Brain microvascular endothelial cell (primary cell): ENCODE measurements at regions not wholly inside any gene's neighbourhood (a gene's known extent, or its start where the extent isn't known, plus 50 kb on each side); places are given as distances from the start of the nearest gene placed in this dataset.

ENCODE experiments used
- DNase-seq: peaks from one replicate; pipeline ENCODE4 v3.0.0-alpha.2; 2020
- H3K27ac ChIP-seq: fragments of 250-450 bp; sonication (Bioruptor Pico); 2 replicates; pipeline ENCODE4 v1.5.1; 2020; ENCODE audit warnings: mild to moderate bottlenecking, moderate library complexity
- H3K27me3 ChIP-seq: fragments of 250-450 bp; sonication (Bioruptor Pico); replicated peaks from 2 replicates; pipeline ENCODE4 v1.5.1; 2020; ENCODE audit warnings: mild to moderate bottlenecking
- H3K36me3 ChIP-seq: fragments of 250-450 bp; sonication (Bioruptor Pico); replicated peaks from 2 replicates; pipeline ENCODE4 v1.5.1; 2020; ENCODE audit warnings: mild to moderate bottlenecking
- H3K4me3 ChIP-seq: 2 replicates; pipeline ENCODE4 v1.5.1; 2011; ENCODE audit warnings: low read depth, mild to moderate bottlenecking, control low read depth, low read length, moderate library complexity
- CTCF ChIP-seq: IDR thresholded peaks from 2 replicates; pipeline ENCODE4 v1.5.1; 2011; ENCODE audit warnings: low read depth, mild to moderate bottlenecking, moderate library complexity, low read length, control low read depth, inconsistent platforms; ENCODE audit errors: missing control alignments
- in situ Hi-C: cut with HindIII; loops from 2 replicates; pipeline ENCODE4 v1.10.0; 2017; ENCODE audit warnings: low sequenced_read_pairs, low pct_ligation_motif_present

GRCh38 chr4:121477480-121477879 lies 96.7 kb upstream of the QRFPR start:
- Histone ChIP-seq H3K36me3 (no peaks in the 10 kb centered on the region), H3K27me3 (no peaks in the 10 kb centered on the region), H3K27ac (no peak overlapping the region), H3K4me3 (no peak overlapping the region)
- no peak for DNase-seq
- in situ Hi-C loops, result no loop called here
- no peak for TF ChIP-seq CTCF

DNA sequence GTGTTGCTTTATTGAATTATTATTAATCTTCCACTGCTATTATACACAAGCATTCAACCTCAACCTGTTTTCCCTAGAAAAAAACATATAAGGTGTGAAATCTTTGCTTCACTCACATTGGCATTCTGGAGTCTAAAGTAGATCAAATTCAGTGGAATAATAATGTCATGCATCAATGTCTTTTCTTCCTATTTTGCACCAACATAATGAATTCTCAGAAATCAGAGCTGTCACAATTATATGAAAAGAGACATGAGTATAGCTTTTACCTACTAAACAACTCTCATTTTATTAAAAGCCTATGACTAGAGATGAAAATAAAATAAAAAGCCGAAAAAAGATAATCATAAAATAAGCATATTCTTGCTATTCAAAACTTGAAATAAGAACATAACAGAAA lies 96.3 kb upstream of the QRFPR start:
- no peak for DNase-seq
- Histone ChIP-seq H3K36me3 (no peaks in the 10 kb centered on the region), H3K4me3 (no peak overlapping the region), H3K27ac (no peak overlapping the region), H3K27me3 (no peaks in the 10 kb centered on the region)
- in situ Hi-C loops, result no loop called here
- no peak for TF ChIP-seq CTCF

- Histone ChIP-seq H3K27ac (no peak overlapping the region), H3K27me3 (no peaks in the 10 kb centered on the region), H3K4me3 (no peak overlapping the region), H3K36me3 (no peaks in the 10 kb centered on the region)
- in situ Hi-C loops, result no loop called here
- TF ChIP-seq CTCF, result no peak
- no peak for DNase-seq
Measured at GRCh38 chr4:121472937-121473721, 92.3 kb upstream of the QRFPR start.

DNA sequence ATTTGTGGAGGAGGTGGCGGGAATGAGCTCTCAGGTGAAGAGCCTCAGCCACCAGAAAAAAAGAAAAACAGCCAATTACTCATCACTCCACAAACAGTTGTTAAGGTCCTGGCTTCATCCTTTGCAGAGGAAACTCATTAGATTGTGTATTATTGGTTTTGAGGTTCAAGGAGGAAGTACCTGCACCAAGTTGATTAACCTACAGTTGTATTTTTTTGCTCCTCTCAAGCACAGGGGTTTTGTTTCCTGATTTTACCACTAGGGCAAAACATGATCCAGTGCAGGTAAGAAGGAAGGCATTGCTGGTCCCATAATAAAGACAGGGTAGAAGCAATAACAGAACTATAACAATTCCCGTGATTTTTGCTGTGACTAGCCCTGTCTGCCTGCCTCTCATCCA lies 84.0 kb upstream of the QRFPR start:
- no peak for TF ChIP-seq CTCF
- in situ Hi-C loops, result no loop called here
- Histone ChIP-seq H3K36me3 (no peaks in the 10 kb centered on the region), H3K27ac (no peak overlapping the region), H3K27me3 (no peaks in the 10 kb centered on the region), H3K4me3 (no peak overlapping the region)
- DNase-seq, result no peak

DNA sequence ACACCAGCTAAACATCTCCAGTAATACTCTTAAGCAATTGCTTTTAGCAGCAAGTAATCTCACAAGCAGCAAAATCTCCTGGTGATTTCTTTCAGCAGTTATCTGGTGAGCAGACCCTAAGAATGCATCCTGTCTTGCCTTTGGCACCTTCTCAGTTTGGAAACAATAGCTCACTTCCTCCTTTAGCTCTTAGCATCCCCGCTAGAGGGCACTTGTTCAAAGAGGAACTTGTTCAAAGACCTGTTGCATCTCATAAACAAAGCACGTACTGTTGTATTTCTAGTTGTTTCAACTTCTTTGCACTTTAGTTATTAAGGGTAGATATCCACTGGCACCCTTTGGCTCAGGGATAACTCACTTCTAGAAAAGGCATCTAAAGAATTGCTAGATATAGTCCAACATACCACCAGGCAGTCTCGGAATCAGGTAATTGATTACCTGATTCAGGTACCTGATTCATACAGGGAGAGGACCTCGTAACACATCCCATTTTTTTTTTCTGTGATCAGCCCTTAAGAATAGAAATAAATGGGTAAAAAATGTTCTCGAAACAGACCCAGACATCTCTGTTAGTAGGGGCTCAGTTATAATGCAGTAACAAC lies 81.9 kb upstream of the QRFPR start:
- Histone ChIP-seq H3K4me3 (no peak overlapping the region), H3K27me3 (no peaks in the 10 kb centered on the region), H3K27ac (no peak overlapping the region), H3K36me3 (no peaks in the 10 kb centered on the region)
- peak; percentile 84 for TF ChIP-seq CTCF
- peak; percentile 60 for DNase-seq
- in situ Hi-C loops, result no loop called here

DNA sequence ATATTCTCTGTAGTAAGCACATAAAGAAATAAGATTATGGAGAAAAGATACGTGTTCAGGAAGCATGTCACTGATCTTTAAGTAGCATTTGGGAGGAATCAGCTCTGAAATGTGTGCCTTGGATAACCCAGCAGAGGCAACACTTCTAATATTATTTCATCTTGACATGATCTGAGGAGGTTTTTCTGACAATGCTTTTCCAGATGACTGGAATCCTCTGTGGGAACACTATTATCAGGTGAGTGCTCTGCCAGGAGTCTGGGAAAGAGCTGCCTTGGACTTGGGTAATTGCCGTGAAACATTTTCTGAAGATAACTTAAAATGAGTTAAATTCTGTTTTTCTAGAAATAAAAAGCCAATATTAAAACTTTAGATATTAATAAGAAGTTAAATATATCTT lies 78.2 kb upstream of the QRFPR start:
- Histone ChIP-seq H3K27ac (no peak overlapping the region), H3K36me3 (no peaks in the 10 kb centered on the region), H3K27me3 (peaks cover 2% of the 10 kb centered on the region), H3K4me3 (no peak overlapping the region)
- no peak for DNase-seq
- in situ Hi-C loops, result no loop called here
- no peak for TF ChIP-seq CTCF
